IMR-90 (cell line): ENCODE measurements at regions not wholly inside any gene's neighbourhood (a gene's known extent, or its start where the extent isn't known, plus 50 kb on each side); places are given as distances from the start of the nearest gene placed in this dataset.

Experiments used
- ATAC-seq: fragments of 200-7000 bp; cut with Tn5 transposase; 2 replicates; pipeline ENCODE4 v1.9.1; 2020; ENCODE audit warnings: low read depth, mild to moderate bottlenecking, moderate library complexity
- BruUV-seq: library from RNA; stranded (reverse); fragments of 400-500 nt; replicated peaks from 2 replicates; lab custom pipeline; 2021; lab: Mats Ljungman, UMichigan
- CTCF ChIA-PET: fragments of 300-600 bp; formaldehyde crosslinking; extraction: SDS; loops from one replicate; lab custom pipeline; 2021; ENCODE audit warnings: antibody characterized with exemption; lab: Yijun Ruan, JAX
- POLR2A ChIA-PET: fragments of 300-600 bp; sonication (Branson Sonifier 250); formaldehyde crosslinking; loops from one replicate; lab custom pipeline; 2022; ENCODE audit warnings: antibody characterized with exemption; ENCODE audit not compliant: unreplicated experiment; lab: Charles Lee
- DNase-seq: peaks from one replicate; pipeline ENCODE4 v3.0.0; 2013
- H2AFZ ChIP-seq: replicated peaks from 2 replicates; pipeline ENCODE3; 2013; ENCODE audit warnings: low read length, mild to moderate bottlenecking; ENCODE audit not compliant: poor library complexity
- H2AK5ac ChIP-seq: 2 replicates; pipeline ENCODE4 v1.6.1; 2013; ENCODE audit warnings: low read depth, low read length, inconsistent platforms
- H2AK9ac ChIP-seq: replicated peaks from 2 replicates; pipeline ENCODE3; 2013; ENCODE audit warnings: mild to moderate bottlenecking, low read depth, low read length, moderate library complexity; ENCODE audit not compliant: poor library complexity
- H2BK120ac ChIP-seq: 2 replicates; pipeline ENCODE4 v1.6.1; 2013; ENCODE audit warnings: low read depth, low read length, inconsistent platforms
- H2BK15ac ChIP-seq: 3 replicates; pipeline ENCODE4 v1.6.1; 2013; ENCODE audit warnings: low read depth, low read length, inconsistent platforms
- H2BK20ac ChIP-seq: 2 replicates; pipeline ENCODE4 v1.6.1; 2013; ENCODE audit warnings: low read depth, mild to moderate bottlenecking, inconsistent platforms, low read length, moderate library complexity
- H2BK5ac ChIP-seq: 2 replicates; pipeline ENCODE4 v1.6.1; 2013; ENCODE audit warnings: mild to moderate bottlenecking, low read depth, low read length, inconsistent platforms; ENCODE audit not compliant: poor library complexity, severe bottlenecking
- H3K14ac ChIP-seq: replicated peaks from 2 replicates; pipeline ENCODE4 v1.6.1; 2013; ENCODE audit warnings: low read depth, low read length, inconsistent platforms
- H3K18ac ChIP-seq: 2 replicates; pipeline ENCODE4 v1.6.1; 2013; ENCODE audit warnings: low read depth, low read length, control low read depth
- H3K23ac ChIP-seq: 2 replicates; pipeline ENCODE4 v1.6.1; 2013; ENCODE audit warnings: low read depth, low read length, inconsistent platforms
- H3K27ac ChIP-seq: 2 replicates; pipeline ENCODE4 v1.5.1; 2013; ENCODE audit warnings: mild to moderate bottlenecking, control low read depth, low read length; ENCODE audit not compliant: insufficient read depth
- H3K27me3 ChIP-seq: 2 replicates; pipeline ENCODE4 v1.6.1; 2013; ENCODE audit warnings: low read length; ENCODE audit not compliant: control insufficient read depth, insufficient read depth
- H3K36me3 ChIP-seq: 2 replicates; pipeline ENCODE4 v1.6.1; 2013; ENCODE audit warnings: low read length, mixed read lengths; ENCODE audit not compliant: control insufficient read depth, insufficient read depth
- H3K4ac ChIP-seq: 2 replicates; pipeline ENCODE4 v1.6.1; 2013; ENCODE audit warnings: low read depth, low read length, inconsistent platforms
- H3K4me1 ChIP-seq: 2 replicates; pipeline ENCODE4 v1.6.1; 2013; ENCODE audit warnings: low read length, mixed read lengths; ENCODE audit not compliant: control insufficient read depth, insufficient read depth
- H3K4me2 ChIP-seq: 2 replicates; pipeline ENCODE4 v1.6.1; 2013; ENCODE audit warnings: low read depth, mild to moderate bottlenecking, control low read depth, low read length, moderate library complexity
- H3K4me3 ChIP-seq: 2 replicates; pipeline ENCODE4 v1.5.1; 2013; ENCODE audit warnings: low read depth, mild to moderate bottlenecking, control low read depth, low read length, moderate library complexity; ENCODE audit not compliant: insufficient read depth
- H3K56ac ChIP-seq: 2 replicates; pipeline ENCODE4 v1.6.1; 2013; ENCODE audit warnings: low read length, inconsistent platforms; ENCODE audit not compliant: insufficient read depth; ENCODE audit errors: extremely low read depth
- H3K79me1 ChIP-seq, 2 experiments: 2 replicates each; pipeline ENCODE4 v1.6.1; 2013; ENCODE audit warnings: low read length in 2 of 2, inconsistent platforms in 1 of 2, low read depth in 1 of 2
- H3K9ac ChIP-seq: 2 replicates; pipeline ENCODE4 v1.6.1; 2013; ENCODE audit warnings: low read depth, low read length, control low read depth
- H3K9me1 ChIP-seq: 2 replicates; pipeline ENCODE4 v1.6.1; 2013; ENCODE audit warnings: low read length, inconsistent platforms; ENCODE audit not compliant: insufficient read depth
- H3K9me3 ChIP-seq: 2 replicates; pipeline ENCODE4 v1.6.1; 2013; ENCODE audit warnings: low read length; ENCODE audit not compliant: control insufficient read depth, insufficient read depth
- H4K20me1 ChIP-seq: 2 replicates; pipeline ENCODE4 v1.6.1; 2013; ENCODE audit warnings: low read length, inconsistent platforms; ENCODE audit not compliant: insufficient read depth
- H4K5ac ChIP-seq: 2 replicates; pipeline ENCODE4 v1.6.1; 2013; ENCODE audit warnings: mild to moderate bottlenecking, low read depth, low read length, control low read depth
- H4K8ac ChIP-seq, 2 experiments: 2 replicates each; pipeline ENCODE4 v1.6.1; 2013; ENCODE audit warnings: low read depth in 2 of 2, low read length in 2 of 2, control low read depth in 1 of 2, inconsistent platforms in 1 of 2
- H4K91ac ChIP-seq: 2 replicates; pipeline ENCODE4 v1.6.1; 2013; ENCODE audit warnings: low read depth, low read length, inconsistent platforms; ENCODE audit not compliant: insufficient read depth
- BHLHE40 ChIP-seq: fragments of 150-350 bp; IDR thresholded peaks from 2 replicates; pipeline ENCODE4 v1.6.1; 2016; ENCODE audit warnings: mild to moderate bottlenecking, low read depth, low read length
- CHD1 ChIP-seq: IDR thresholded peaks from 2 replicates; pipeline ENCODE4 v1.6.1; 2012; ENCODE audit warnings: low read depth, low read length, improper control_type of control experiment
- MAZ ChIP-seq: IDR thresholded peaks from 2 replicates; pipeline ENCODE4 v1.6.1; 2012; ENCODE audit warnings: low read depth, mild to moderate bottlenecking, low read length, improper control_type of control experiment, moderate library complexity, borderline replicate concordance
- NFE2L2 ChIP-seq: fragments of 150-350 bp; IDR thresholded peaks from 2 replicates; pipeline ENCODE4 v1.6.1; 2016; ENCODE audit warnings: low read depth, mild to moderate bottlenecking, low read length
- RCOR1 ChIP-seq: IDR thresholded peaks from 2 replicates; pipeline ENCODE4 v1.6.1; 2012; ENCODE audit warnings: mild to moderate bottlenecking, low read length, improper control_type of control experiment; ENCODE audit not compliant: insufficient replicate concordance
- RFX5 ChIP-seq: IDR thresholded peaks from 2 replicates; pipeline ENCODE4 v1.8.0; 2012; ENCODE audit warnings: low read depth, mild to moderate bottlenecking, low read length, moderate library complexity
- USF2 ChIP-seq: fragments of 150-350 bp; IDR thresholded peaks from 2 replicates; pipeline ENCODE4 v1.6.1; 2017; ENCODE audit warnings: mild to moderate bottlenecking, antibody characterized with exemption, low read length, low read depth
- WGBS, 2 experiments: methylation state at CpG; one replicate each; pipeline versions ENCODE4 v1.1.5 to v1.1.7; 2013; ENCODE audit warnings: missing lambda C conversion rate in 2 of 2; ENCODE audit not compliant: insufficient read length in 1 of 2; ENCODE audit errors: extremely low coverage in 2 of 2; 5-methylcytosine and 5-hydroxymethylcytosine counted together
- dilution Hi-C: fragments of 300-500 bp; cut with HindIII; formaldehyde crosslinking; loops from one replicate; pipeline ENCODE4 v1.14.3; 2018; ENCODE audit warnings: low sequenced_read_pairs; ENCODE audit not compliant: unreplicated experiment
- in situ Hi-C: fragments of 300-500 bp; cut with MboI; formaldehyde crosslinking; loops from 3 replicates; pipeline ENCODE4 v1.14.3; 2019; ENCODE audit warnings: low sequenced_read_pairs, inconsistent platforms, mixed read lengths
- intact Hi-C: fragments of 100-400 bp; cut with micrococcal nuclease; formaldehyde crosslinking; loops from 2 replicates; pipeline ENCODE4 v1.10.0; 2022

GRCh38 chr4:1465173-1466033, 59.2 kb upstream of the NKX1-1 start:
- Histone ChIP-seq H2AK5ac (no peak overlapping the region), H3K56ac (no peak overlapping the region), H2BK120ac (no peak overlapping the region), H3K4me1 (peaks cover 2% of the 10 kb centered on the region; the same call in 1 of the 2 replicates), H3K4ac (no peak overlapping the region), H3K4me3 (no peak overlapping the region), H2AFZ (peak overlapping the region; percentile 32), H3K23ac (no peak overlapping the region), H3K36me3 (no peaks in the 10 kb centered on the region), H4K20me1 (no peaks in the 10 kb centered on the region), H4K5ac (no peak overlapping the region), H2BK15ac (no peak overlapping the region), H2BK20ac (no peak overlapping the region), H3K27me3 (peaks cover 45% of the 10 kb centered on the region), H2BK5ac (no peak overlapping the region), H3K9me3 (no peaks in the 10 kb centered on the region), H3K4me2 (no peak overlapping the region), H3K9ac (no peak overlapping the region), H4K8ac (no peak overlapping the region), H3K18ac (no peak overlapping the region), H3K27ac (no peak overlapping the region), H2AK9ac (no peak overlapping the region), H3K79me1 (no peaks in the 10 kb centered on the region), H4K91ac (no peak overlapping the region), H3K14ac (no peak overlapping the region), H3K9me1 (no peaks in the 10 kb centered on the region)
- in situ Hi-C loops (no loop called here), dilution Hi-C loops (no loop called here), intact Hi-C loops (no loop called here)
- 62% methylated on average over 12 of the region's 24 CpGs; no CpG with 5 or more reads in 1 of the 2 experiments for WGBS, 2 experiments
- TF ChIP-seq RCOR1 (no peak), NFE2L2 (no peak), RFX5 (no peak), MAZ (no peak), CHD1 (no peak), BHLHE40 (no peak), USF2 (no peak)
- ChIA-PET CTCF (no interaction called here), POLR2A (no interaction called here)
- no TSS peak for BruUV-seq
- ATAC-seq (no peak), DNase-seq (no peak)
